CD14-positive monocyte (primary cell): ENCODE measurements at regions not wholly inside any gene's neighbourhood (a gene's known extent, or its start where the extent isn't known, plus 50 kb on each side); places are given as distances from the start of the nearest gene placed in this dataset.
"Not testable (repeated sequence)": the region's sequence is repeated elsewhere in the genome, so short reads cannot be mapped to it uniquely, and the experiment has no call there.

Experiments used
- DNase-seq, 3 donors: peaks; one replicate each; pipeline ENCODE4 v3.0.0-alpha.2; 2011 to 2022
- H2AFZ ChIP-seq: 2 replicates; pipeline ENCODE4 v1.6.0; 2012; ENCODE audit warnings: mild to moderate bottlenecking, low read depth, low read length, inconsistent platforms; ENCODE audit not compliant: insufficient read depth, poor library complexity, severe bottlenecking
- H3K27ac ChIP-seq, 2 donors: 1 replicate in 1 of 2; 2 replicates in 1 of 2; pipeline ENCODE4 v1.5.1; 2012 to 2013; ENCODE audit warnings: low read length in 2 of 2, control low read depth in 1 of 2, inconsistent platforms in 1 of 2, low read depth in 1 of 2, mild to moderate bottlenecking in 1 of 2
- H3K27me3 ChIP-seq, 2 donors: one replicate each; pipeline versions ENCODE4 v1.6.0 to v1.6.1; 2011 to 2013; ENCODE audit warnings: low read length in 2 of 2; ENCODE audit not compliant: control insufficient read depth in 2 of 2, insufficient read depth in 2 of 2
- H3K36me3 ChIP-seq, 2 donors: replicated peaks in 1 of 2; 1 replicate in 1 of 2; 2 replicates in 1 of 2; pipeline versions ENCODE4 v1.5.1 to v1.6.1; 2012 to 2013; ENCODE audit warnings: low read length in 2 of 2, control low read depth in 1 of 2, inconsistent platforms in 1 of 2, mild to moderate bottlenecking in 1 of 2; ENCODE audit not compliant: insufficient read depth in 2 of 2, control insufficient read depth in 1 of 2
- H3K4me1 ChIP-seq, 2 donors: 1 replicate in 1 of 2; 2 replicates in 1 of 2; pipeline versions ENCODE4 v1.5.1 to v1.6.1; 2012 to 2013; ENCODE audit warnings: low read length in 2 of 2, control low read depth in 1 of 2, inconsistent platforms in 1 of 2, mild to moderate bottlenecking in 1 of 2, moderate library complexity in 1 of 2; ENCODE audit not compliant: insufficient read depth in 2 of 2, control insufficient read depth in 1 of 2
- H3K4me2 ChIP-seq: replicated peaks from 2 replicates; pipeline ENCODE3; 2012; ENCODE audit warnings: low read length, moderate library complexity, mild to moderate bottlenecking; ENCODE audit not compliant: poor library complexity, severe bottlenecking; ENCODE audit errors: extremely low read depth
- H3K4me3 ChIP-seq, 3 experiments: fragments of 200-600 bp in 1 of 3; sonication (generic) in 1 of 3; replicated peaks in 1 of 3; 1 replicate in 2 of 3; 2 replicates in 1 of 3; pipeline ENCODE4 v1.5.1; 2011 to 2013; ENCODE audit warnings: low read length in 3 of 3, mild to moderate bottlenecking in 3 of 3, control low read depth in 2 of 3, low read depth in 2 of 3, inconsistent platforms in 1 of 3, moderate library complexity in 1 of 3
- H3K79me2 ChIP-seq: 2 replicates; pipeline ENCODE4 v1.6.0; 2012; ENCODE audit warnings: mild to moderate bottlenecking, control low read depth, inconsistent platforms, low read length, moderate library complexity; ENCODE audit not compliant: insufficient read depth
- H3K9ac ChIP-seq: 2 replicates; pipeline ENCODE4 v1.6.0; 2017; ENCODE audit warnings: low read length, mild to moderate bottlenecking; ENCODE audit not compliant: insufficient read depth, poor library complexity, severe bottlenecking
- H3K9me3 ChIP-seq, 2 donors: replicated peaks in 1 of 2; 1 replicate in 1 of 2; 2 replicates in 1 of 2; pipeline versions ENCODE4 v1.5.1 to v1.6.1; 2012 to 2013; ENCODE audit warnings: low read length in 2 of 2, control low read depth in 1 of 2; ENCODE audit not compliant: control insufficient read depth in 1 of 2, insufficient read depth in 1 of 2
- H4K20me1 ChIP-seq: 2 replicates; pipeline ENCODE4 v1.6.0; 2012; ENCODE audit warnings: mild to moderate bottlenecking, low read length, control low read depth, moderate library complexity; ENCODE audit not compliant: insufficient read depth
- H3K27ac Mint-ChIP-seq, 7 donors: one replicate each; pipeline ENCODE4 v1.8.0; 2020; ENCODE audit warnings: mild to moderate bottlenecking in 7 of 7, mixed read lengths in 7 of 7, moderate library complexity in 6 of 7, inconsistent platforms in 2 of 7
- H3K27me3 Mint-ChIP-seq, 3 donors: one replicate each; pipeline ENCODE4 v1.8.0; 2021 to 2022; ENCODE audit warnings: low read depth in 3 of 3, mild to moderate bottlenecking in 3 of 3, mixed read lengths in 3 of 3, moderate library complexity in 3 of 3, inconsistent platforms in 1 of 3
- H3K36me3 Mint-ChIP-seq, 2 donors: one replicate each; pipeline ENCODE4 v1.8.0; 2020; ENCODE audit warnings: mixed read lengths in 2 of 2, inconsistent platforms in 1 of 2, mild to moderate bottlenecking in 1 of 2
- H3K4me1 Mint-ChIP-seq: one replicate; pipeline ENCODE4 v1.8.0; 2020; ENCODE audit warnings: mild to moderate bottlenecking, mixed read lengths
- H3K4me3 Mint-ChIP-seq, 2 donors: one replicate each; pipeline ENCODE4 v1.8.0; 2020; ENCODE audit warnings: mild to moderate bottlenecking in 2 of 2, mixed read lengths in 2 of 2, moderate library complexity in 1 of 2
- H3K9me3 Mint-ChIP-seq, 7 donors: one replicate each; pipeline ENCODE4 v1.8.0; 2020 to 2022; ENCODE audit warnings: mixed read lengths in 7 of 7, mild to moderate bottlenecking in 6 of 7, moderate library complexity in 6 of 7, inconsistent platforms in 2 of 7
- CTCF ChIP-seq: fragments of 200-600 bp; IDR thresholded peaks from one replicate; pipeline ENCODE4 v1.8.0; 2022; ENCODE audit warnings: antibody characterized with exemption, mild to moderate bottlenecking
- WGBS: methylation state at CpG from one replicate; pipeline ENCODE4 v1.1.5; 2013; ENCODE audit warnings: missing lambda C conversion rate; ENCODE audit not compliant: insufficient coverage; 5-methylcytosine and 5-hydroxymethylcytosine counted together
- intact Hi-C, 2 donors: fragments of 100-400 bp; cut with micrococcal nuclease; formaldehyde crosslinking; loops; one replicate each; pipeline versions ENCODE4 v1.15.0 to v1.15.1; 2023

- no peak overlapping the region for H3K27ac ChIP-seq
- no peaks in the 10 kb centered on the region for H3K79me2 ChIP-seq
- no peak overlapping the region for H3K4me3 ChIP-seq
- no peak overlapping the region for H3K9ac ChIP-seq
- WGBS, result 85% methylated on average over 2 of the region's 3 CpGs
- H3K4me2 ChIP-seq, result no peak overlapping the region
- no peak overlapping the region for H2AFZ ChIP-seq
- intact Hi-C loops, result no loop called here
- TF ChIP-seq CTCF, result no peak
- H3K9me3 Mint-ChIP-seq, result no peaks in the 10 kb centered on the region
- H4K20me1 ChIP-seq, result no peaks in the 10 kb centered on the region
- H3K4me3 Mint-ChIP-seq, result no peak overlapping the region
- no peaks in the 10 kb centered on the region for H3K4me1 Mint-ChIP-seq
- H3K27me3 ChIP-seq, result no peaks in the 10 kb centered on the region
- no peak overlapping the region for H3K27ac Mint-ChIP-seq
- H3K9me3 ChIP-seq, result no peaks in the 10 kb centered on the region
- H3K36me3 Mint-ChIP-seq, result no peaks in the 10 kb centered on the region
- no peaks in the 10 kb centered on the region for H3K36me3 ChIP-seq
- no peak for DNase-seq
- no peaks in the 10 kb centered on the region for H3K4me1 ChIP-seq
- peaks cover 0 to under 1% (median 0%) of the 10 kb centered on the region in 3 donors for H3K27me3 Mint-ChIP-seq
Observed at GRCh38 chr4:67320645-67321044, 224.7 kb downstream of the CENPC start.

GRCh38 chr4:67319607-67320006 lies 225.7 kb downstream of the CENPC start:
- H3K79me2 ChIP-seq, intact Hi-C loops, H3K36me3 ChIP-seq, H3K4me3 Mint-ChIP-seq, H3K4me1 ChIP-seq, H3K36me3 Mint-ChIP-seq, H2AFZ ChIP-seq, H3K27me3 ChIP-seq, H3K27ac Mint-ChIP-seq, H3K27me3 Mint-ChIP-seq, H3K9me3 ChIP-seq, H3K4me1 Mint-ChIP-seq, H3K4me3 ChIP-seq, H3K4me2 ChIP-seq, H3K9me3 Mint-ChIP-seq, H3K9ac ChIP-seq, H3K27ac ChIP-seq, DNase-seq, H4K20me1 ChIP-seq: not testable (repeated sequence)
- 88% methylated on average over 3 of the region's 6 CpGs for WGBS

- H3K27me3 ChIP-seq, H3K4me1 ChIP-seq, H3K4me2 ChIP-seq, H3K9me3 Mint-ChIP-seq, H2AFZ ChIP-seq, H3K4me3 Mint-ChIP-seq, H3K4me3 ChIP-seq, H3K27me3 Mint-ChIP-seq, H4K20me1 ChIP-seq, DNase-seq, H3K36me3 Mint-ChIP-seq, H3K9me3 ChIP-seq, H3K27ac Mint-ChIP-seq, H3K27ac ChIP-seq, H3K36me3 ChIP-seq, H3K79me2 ChIP-seq, H3K9ac ChIP-seq, H3K4me1 Mint-ChIP-seq, intact Hi-C loops: not testable (repeated sequence)
- 80% methylated on average over 8 of the region's 11 CpGs for WGBS
Observed at GRCh38 chr4:67300497-67301185, 244.7 kb downstream of the CENPC start.
